Fibroblast of lung (primary cell): ENCODE measurements at regions not wholly inside any gene's neighbourhood (a gene's known extent, or its start where the extent isn't known, plus 50 kb on each side); places are given as distances from the start of the nearest gene placed in this dataset.

Source experiments
- EZH2 ChIP-seq: IDR thresholded peaks from 2 replicates; pipeline ENCODE4 v1.5.1; 2012; ENCODE audit warnings: low read length, control low read depth, mild to moderate bottlenecking; ENCODE audit errors: missing control alignments
- TF ChIP-seq, protein P1 (sequence below), 2 donors: IDR thresholded peaks in 1 of 2; conservative IDR thresholded peaks in 1 of 2; 1 replicate in 1 of 2; 2 replicates in 1 of 2; pipeline ENCODE4 v1.5.1; 2011 to 2012; ENCODE audit warnings: low read length in 2 of 2, control low read depth in 1 of 2, inconsistent platforms in 1 of 2, low read depth in 1 of 2, mild to moderate bottlenecking in 1 of 2

DNA sequence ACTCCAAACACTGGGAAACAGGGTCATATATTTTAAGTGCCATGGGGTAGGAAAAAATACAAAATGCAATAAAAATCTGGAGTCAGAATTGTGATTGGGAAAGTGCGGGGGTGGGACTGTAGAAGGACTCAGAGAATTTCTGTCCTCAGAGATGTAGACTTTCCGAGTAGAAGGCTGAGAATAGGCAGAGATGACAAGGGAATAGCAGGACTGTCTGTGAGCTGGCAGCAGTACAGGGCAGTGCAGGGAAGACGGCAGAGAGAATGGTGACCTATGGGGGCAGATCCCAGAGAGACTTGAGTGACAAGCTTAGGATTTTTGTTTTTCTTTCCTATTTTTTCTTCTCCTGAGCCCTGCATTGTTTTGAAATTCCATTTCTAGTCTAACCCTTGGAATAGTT lies 127.6 kb downstream of the SLC16A9 start:
- TF ChIP-seq, protein P1, sequence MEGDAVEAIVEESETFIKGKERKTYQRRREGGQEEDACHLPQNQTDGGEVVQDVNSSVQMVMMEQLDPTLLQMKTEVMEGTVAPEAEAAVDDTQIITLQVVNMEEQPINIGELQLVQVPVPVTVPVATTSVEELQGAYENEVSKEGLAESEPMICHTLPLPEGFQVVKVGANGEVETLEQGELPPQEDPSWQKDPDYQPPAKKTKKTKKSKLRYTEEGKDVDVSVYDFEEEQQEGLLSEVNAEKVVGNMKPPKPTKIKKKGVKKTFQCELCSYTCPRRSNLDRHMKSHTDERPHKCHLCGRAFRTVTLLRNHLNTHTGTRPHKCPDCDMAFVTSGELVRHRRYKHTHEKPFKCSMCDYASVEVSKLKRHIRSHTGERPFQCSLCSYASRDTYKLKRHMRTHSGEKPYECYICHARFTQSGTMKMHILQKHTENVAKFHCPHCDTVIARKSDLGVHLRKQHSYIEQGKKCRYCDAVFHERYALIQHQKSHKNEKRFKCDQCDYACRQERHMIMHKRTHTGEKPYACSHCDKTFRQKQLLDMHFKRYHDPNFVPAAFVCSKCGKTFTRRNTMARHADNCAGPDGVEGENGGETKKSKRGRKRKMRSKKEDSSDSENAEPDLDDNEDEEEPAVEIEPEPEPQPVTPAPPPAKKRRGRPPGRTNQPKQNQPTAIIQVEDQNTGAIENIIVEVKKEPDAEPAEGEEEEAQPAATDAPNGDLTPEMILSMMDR (conservative IDR thresholded peaks at IDR 0.05 in 1 of 2, IDR thresholded peaks at IDR 0.05 in 1 of 2; ENCODE audit: low read depth in 1 of 2, low read length in 2 of 2) = no peak
- no peak for TF ChIP-seq EZH2
